Naive thymus-derived CD8-positive, alpha-beta T cell (primary cell): ENCODE measurements at regions not wholly inside any gene's neighbourhood (a gene's known extent, or its start where the extent isn't known, plus 50 kb on each side); places are given as distances from the start of the nearest gene placed in this dataset.
A peak's percentile ranks its signal among the peaks of the same experiment; 100 is the strongest.
"Not testable (repeated sequence)": the region's sequence is repeated elsewhere in the genome, so short reads cannot be mapped to it uniquely, and the experiment has no call there.

Experiments
- ATAC-seq, 2 donors: fragments of 150-1000 bp; cut with Tn5 transposase in 1 of 2; sonication (Bioruptor Pico), chemical (Tn5 transposase) in 1 of 2; 1 replicate in 1 of 2; 2 replicates in 1 of 2; pipeline ENCODE4 v1.10.0; 2021; ENCODE audit warnings: mild to moderate bottlenecking in 2 of 2, moderate library complexity in 2 of 2
- POLR2A ChIA-PET: fragments of 350-600 bp; sonication (Branson Sonifier 250); formaldehyde crosslinking; loops from one replicate; lab custom pipeline; 2021; ENCODE audit warnings: antibody characterized with exemption; lab: Charles Lee
- DNase-seq, 10 donors: peaks; one replicate each; pipeline versions ENCODE4 v3.0.0 to v3.0.0-alpha.2; 2020 to 2022
- H3K27ac Mint-ChIP-seq, 10 donors: one replicate each; pipeline ENCODE4 v1.8.0; 2020 to 2022; ENCODE audit warnings: mild to moderate bottlenecking in 10 of 10, mixed read lengths in 10 of 10, moderate library complexity in 4 of 10, inconsistent platforms in 1 of 10
- H3K27me3 Mint-ChIP-seq, 5 donors: one replicate each; pipeline ENCODE4 v1.8.0; 2021 to 2022; ENCODE audit warnings: mixed read lengths in 5 of 5
- H3K36me3 Mint-ChIP-seq, 3 donors: one replicate each; pipeline ENCODE4 v1.8.0; 2020 to 2022; ENCODE audit warnings: mixed read lengths in 3 of 3, mild to moderate bottlenecking in 2 of 3, inconsistent platforms in 1 of 3
- H3K4me1 Mint-ChIP-seq, 4 donors: one replicate each; pipeline ENCODE4 v1.8.0; 2021 to 2022; ENCODE audit warnings: mixed read lengths in 4 of 4
- H3K4me3 Mint-ChIP-seq, 10 donors: one replicate each; pipeline ENCODE4 v1.8.0; 2020 to 2022; ENCODE audit warnings: mild to moderate bottlenecking in 10 of 10, mixed read lengths in 10 of 10, moderate library complexity in 6 of 10, inconsistent platforms in 1 of 10
- H3K9me3 Mint-ChIP-seq, 9 donors: one replicate each; pipeline ENCODE4 v1.8.0; 2020 to 2022; ENCODE audit warnings: mixed read lengths in 9 of 9, mild to moderate bottlenecking in 3 of 9, inconsistent platforms in 1 of 9, moderate library complexity in 1 of 9

DNA sequence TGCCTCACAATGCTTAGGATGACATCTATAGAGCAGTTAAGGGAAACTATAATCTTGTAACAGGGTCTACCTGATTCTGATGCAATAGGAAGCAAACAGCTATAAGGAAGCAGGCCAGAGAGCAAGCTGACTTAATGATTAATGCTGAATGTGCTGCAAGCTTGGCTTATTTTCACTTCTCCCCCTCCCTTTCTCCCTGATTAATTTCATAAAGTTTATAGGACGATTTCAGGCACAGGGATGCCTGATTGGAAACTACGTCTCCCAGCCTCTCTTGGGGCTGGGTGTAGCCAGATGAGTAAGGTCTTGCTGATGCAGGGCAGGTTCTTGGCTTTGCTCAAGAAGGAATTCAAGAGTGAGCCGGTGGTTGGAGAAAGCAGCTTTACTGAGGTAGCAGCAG lies 82.8 kb upstream of the MRI1 start:
- DNase-seq (no peak), ATAC-seq (no peak)
- Mint-ChIP-seq H3K27ac (peak overlapping the region in 1 of 10 donors; percentile 44), H3K9me3 (peaks cover 0 to 46% (median 19%) of the 10 kb centered on the region in 9 donors), H3K4me1 (peaks cover 4 to 7% (median 6%) of the 10 kb centered on the region in 4 donors), H3K36me3 (peaks cover 0 to 23% (median 17%) of the 10 kb centered on the region in 3 donors), H3K4me3 (no peak overlapping the region), H3K27me3 (peaks cover 2 to 38% (median 10%) of the 10 kb centered on the region in 5 donors)
- POLR2A ChIA-PET = interaction anchor here (0.7 kb wide), 1 partner anchor 186 kb away, joined by 3 read pairs; no protein-coding TSS in a partner anchor

DNA sequence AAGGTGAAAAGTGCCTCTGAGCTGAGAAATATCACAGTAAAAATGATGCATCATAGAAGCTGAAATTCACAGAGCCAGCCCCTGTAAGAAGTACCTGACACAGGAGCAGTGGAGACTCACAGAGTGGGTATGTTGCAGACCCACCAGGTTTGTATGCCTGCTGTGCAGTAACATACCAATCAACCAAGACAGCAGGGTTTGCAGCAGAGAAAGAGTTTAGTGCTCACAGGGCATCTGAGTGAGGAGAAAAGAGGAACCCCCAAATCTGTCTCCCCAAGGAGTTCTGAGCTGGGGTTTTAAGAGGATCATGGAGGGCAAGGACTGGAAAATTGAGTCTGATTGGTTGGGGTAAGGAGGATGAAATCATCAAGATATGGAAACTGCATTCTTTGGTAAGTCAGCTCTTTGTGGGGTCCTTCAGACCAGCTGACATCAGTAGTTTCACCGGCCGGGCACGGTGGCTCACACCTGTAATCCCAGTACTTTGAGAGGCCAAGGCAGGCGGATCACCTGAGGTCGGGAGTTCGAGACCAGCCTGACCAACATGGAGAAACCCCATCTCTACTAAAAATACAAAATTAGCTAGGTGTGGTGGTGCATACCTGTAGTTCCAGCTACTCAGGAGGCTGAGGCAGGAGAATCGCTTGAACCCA lies 83.5 kb upstream of the MRI1 start:
- Mint-ChIP-seq H3K9me3 (peaks cover 0 to 50% (median 19%) of the 10 kb centered on the region in 9 donors), H3K36me3 (peaks cover 0 to 24% (median 17%) of the 10 kb centered on the region in 3 donors), H3K27ac (peak overlapping the region in 1 of 10 donors; percentile 44), H3K27me3 (peaks cover 2 to 38% (median 11%) of the 10 kb centered on the region in 5 donors)
- POLR2A ChIA-PET = interaction anchor here (0.7 kb wide), 1 partner anchor 185 kb away, joined by 3 read pairs; no protein-coding TSS in a partner anchor
- H3K4me1 Mint-ChIP-seq, ATAC-seq, H3K4me3 Mint-ChIP-seq, DNase-seq: not testable (repeated sequence)

DNA sequence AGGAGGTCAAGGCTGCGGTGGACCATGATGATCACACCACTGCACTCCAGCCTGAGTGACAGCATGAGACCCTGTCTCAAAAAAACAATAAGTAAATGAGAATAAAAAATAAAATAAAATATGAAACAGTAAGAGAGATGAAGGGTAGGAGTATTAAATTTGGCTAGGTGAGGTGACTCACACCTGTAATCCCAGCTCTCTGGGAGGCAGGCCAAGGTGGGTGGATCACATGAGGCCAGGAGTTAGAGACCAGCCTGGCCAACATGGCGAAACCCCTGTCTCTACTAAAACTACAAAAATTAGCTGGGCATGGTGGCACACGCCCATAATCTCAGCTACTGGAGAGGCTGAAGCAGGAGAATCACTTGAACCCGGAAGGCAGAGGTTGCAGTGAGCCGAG lies 87.4 kb upstream of the MRI1 start:
- H3K4me3 Mint-ChIP-seq = peak overlapping the region in 1 of 10 donors; percentile 4
- H3K36me3 Mint-ChIP-seq = peaks cover 0 to 26% (median 21%) of the 10 kb centered on the region in 3 donors
- peaks cover 0 to 57% (median 22%) of the 10 kb centered on the region in 9 donors for H3K9me3 Mint-ChIP-seq
- H3K27ac Mint-ChIP-seq, H3K4me1 Mint-ChIP-seq, ATAC-seq, POLR2A ChIA-PET, DNase-seq: not testable (repeated sequence)
- H3K27me3 Mint-ChIP-seq = peaks cover 3 to 28% (median 12%) of the 10 kb centered on the region in 5 donors

DNA sequence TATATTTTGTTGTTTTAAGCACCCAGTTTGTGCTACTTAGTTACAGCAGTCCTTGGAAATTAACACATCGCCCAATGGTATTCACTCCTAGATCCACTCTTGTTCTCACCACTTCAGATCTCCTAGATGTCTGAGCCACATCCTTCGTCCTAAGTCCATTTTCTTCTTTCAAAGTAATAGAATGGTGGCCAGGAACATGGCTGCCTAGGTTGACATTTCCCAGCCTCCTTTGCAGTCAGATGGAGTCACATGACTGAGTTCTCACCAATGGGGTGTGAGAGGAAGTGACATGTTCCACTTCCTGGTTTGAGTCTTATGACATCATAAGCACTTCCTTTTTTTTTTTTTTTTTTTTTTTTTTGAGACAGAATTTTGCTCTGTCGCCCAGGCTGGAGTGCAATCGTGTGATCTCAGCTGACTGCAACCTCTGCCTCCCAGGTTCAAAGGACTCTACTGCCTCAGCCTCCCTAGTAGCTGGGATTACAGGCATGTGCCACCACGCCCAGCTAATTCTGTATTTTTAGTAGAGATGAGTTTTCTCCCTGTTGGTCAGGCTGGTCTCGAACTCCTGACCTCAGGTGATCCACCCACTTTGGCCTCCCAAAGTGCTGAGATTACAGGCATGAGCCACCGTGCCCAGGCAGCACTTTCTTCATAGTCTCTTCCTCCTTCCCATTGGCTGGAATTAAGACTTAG lies 91.7 kb upstream of the MRI1 start:
- H3K27me3 Mint-ChIP-seq = peaks cover 2 to 13% (median 8%) of the 10 kb centered on the region in 5 donors
- peak overlapping the region in 1 of 10 donors; percentile 33 for H3K4me3 Mint-ChIP-seq
- POLR2A ChIA-PET, H3K36me3 Mint-ChIP-seq, H3K4me1 Mint-ChIP-seq: not testable (repeated sequence)
- ATAC-seq (peak in 1 of 2 donors; percentile 63), DNase-seq (peak in 5 of 10 donors; percentile 4 to 27 (median 22))
- peaks cover 0 to 21% (median 6%) of the 10 kb centered on the region in 9 donors for H3K9me3 Mint-ChIP-seq
- peak overlapping the region in 1 of 10 donors; percentile 52 for H3K27ac Mint-ChIP-seq

DNA sequence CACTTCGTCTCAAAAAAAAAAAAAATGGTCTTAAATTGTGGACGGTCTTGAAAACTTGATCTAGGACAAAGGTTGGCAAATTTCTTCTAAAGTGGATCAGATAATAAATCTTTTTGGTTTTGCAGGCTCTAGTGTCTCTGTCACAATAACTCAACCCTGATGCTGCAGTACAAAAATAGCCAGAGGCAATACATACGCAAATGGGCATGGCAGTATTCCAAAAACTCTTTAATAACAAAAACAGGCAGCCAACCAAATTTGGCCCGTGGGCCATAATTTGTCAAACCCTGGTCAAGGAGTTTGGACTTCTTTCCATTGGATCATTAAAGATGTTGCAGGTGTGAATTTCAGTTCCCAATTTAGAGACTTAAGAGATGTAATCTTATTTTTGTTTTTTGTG lies 93.5 kb upstream of the MRI1 start:
- POLR2A ChIA-PET = no interaction called here

DNA sequence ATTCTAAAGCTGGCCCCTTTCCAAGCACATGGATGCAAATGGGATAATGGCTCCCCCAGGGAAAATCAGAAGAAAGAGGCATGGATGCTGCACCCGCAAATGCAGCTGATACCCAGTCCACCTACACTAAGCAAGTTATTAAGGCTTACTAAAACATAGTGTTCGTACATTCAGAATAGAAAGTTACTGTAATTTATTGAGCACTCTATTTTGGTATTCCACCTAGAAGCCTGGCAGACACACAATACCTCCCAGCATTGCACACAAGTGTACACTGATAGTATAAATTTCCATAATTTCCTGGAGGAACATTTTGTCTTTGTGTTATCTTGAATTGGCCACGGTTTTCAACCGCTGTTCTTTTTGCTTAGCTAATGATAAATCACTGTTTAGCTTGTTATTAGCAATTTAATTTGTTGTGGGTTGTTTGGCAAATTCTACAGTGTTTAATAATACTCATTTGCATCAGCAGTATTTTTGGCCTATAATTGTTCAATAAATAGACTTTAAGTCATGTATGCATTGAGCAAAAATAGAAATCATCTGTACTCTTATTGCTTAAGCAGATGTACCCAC lies 94.5 kb upstream of the MRI1 start:
- no peak for DNase-seq
- peaks cover 0 to 9% (median 3%) of the 10 kb centered on the region in 9 donors for H3K9me3 Mint-ChIP-seq

More for the DNA sequence above, 93.5 kb upstream of the MRI1 start:
- H3K27ac Mint-ChIP-seq = no peak overlapping the region
- DNase-seq (no peak), ATAC-seq (no peak)
- H3K36me3 Mint-ChIP-seq = peaks cover 0 to 5% (median 3%) of the 10 kb centered on the region in 3 donors
- peaks cover 0 to 9% (median 4%) of the 10 kb centered on the region in 5 donors for H3K27me3 Mint-ChIP-seq
- H3K9me3 Mint-ChIP-seq = peaks cover 0 to 10% (median 4%) of the 10 kb centered on the region in 9 donors
- no peak overlapping the region for H3K4me3 Mint-ChIP-seq
- peaks cover 0 to 3% (median 0%) of the 10 kb centered on the region in 4 donors for H3K4me1 Mint-ChIP-seq

DNA sequence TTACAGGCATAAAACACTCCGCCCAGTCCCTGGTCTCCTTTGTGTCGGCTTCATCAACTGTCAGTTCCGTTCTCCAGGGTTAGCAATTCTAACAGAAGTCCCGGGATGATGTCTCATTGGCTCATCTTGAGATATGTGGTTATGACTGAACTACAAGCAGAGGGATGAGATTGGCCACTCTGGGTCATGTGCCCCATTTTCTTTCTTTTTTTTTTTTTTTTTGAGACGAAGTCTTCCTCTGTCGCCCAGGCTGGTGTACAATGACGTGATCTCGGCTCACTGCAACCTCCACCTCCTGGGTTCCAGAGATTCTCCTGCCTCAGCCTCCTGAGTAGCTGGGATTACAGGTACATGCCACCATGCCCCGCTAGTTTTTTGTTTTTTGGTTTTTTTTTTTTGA lies 95.4 kb upstream of the MRI1 start:
- POLR2A ChIA-PET = no interaction called here
- peaks cover 0 to 5% (median 0%) of the 10 kb centered on the region in 3 donors for H3K36me3 Mint-ChIP-seq
- DNase-seq = no peak
- H3K4me3 Mint-ChIP-seq = no peak overlapping the region
- ATAC-seq = no peak
- H3K4me1 Mint-ChIP-seq = peaks cover 0 to 3% (median 0%) of the 10 kb centered on the region in 4 donors
- H3K9me3 Mint-ChIP-seq = peaks cover 0 to 9% (median 3%) of the 10 kb centered on the region in 9 donors
- H3K27me3 Mint-ChIP-seq = peaks cover 0 to 6% (median 1%) of the 10 kb centered on the region in 5 donors
- H3K27ac Mint-ChIP-seq = peak overlapping the region in 1 of 10 donors; percentile 1

More for the DNA sequence above, 94.5 kb upstream of the MRI1 start:
- no peak for ATAC-seq
- POLR2A ChIA-PET = no interaction called here
- Mint-ChIP-seq H3K36me3 (peaks cover 0 to 5% (median 0%) of the 10 kb centered on the region in 3 donors), H3K4me3 (no peak overlapping the region), H3K27me3 (peaks cover 0 to 6% (median 1%) of the 10 kb centered on the region in 5 donors), H3K27ac (no peak overlapping the region), H3K4me1 (peaks cover 0 to 3% (median 0%) of the 10 kb centered on the region in 4 donors)

DNA sequence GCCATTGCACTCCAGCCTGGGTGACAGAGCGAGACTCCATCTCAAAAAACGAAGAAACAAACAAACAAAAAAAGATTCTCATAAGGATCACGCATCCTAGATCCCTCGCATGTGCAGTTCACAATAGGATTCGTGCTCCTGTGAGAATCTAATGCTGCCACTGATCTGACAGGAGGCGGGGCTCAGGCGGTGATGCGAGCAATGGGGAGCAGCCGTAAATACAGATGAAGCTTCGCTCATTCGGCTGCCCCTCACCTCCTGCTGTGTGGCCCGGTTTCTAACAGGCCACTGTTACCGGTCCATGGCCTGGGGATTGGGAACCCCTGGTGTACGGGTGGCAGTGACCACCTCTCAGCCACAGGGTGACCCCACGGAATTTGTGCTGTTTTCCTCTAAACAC lies 98.2 kb upstream of the MRI1 start:
- H3K4me3 Mint-ChIP-seq = no peak overlapping the region
- no peaks in the 10 kb centered on the region for H3K36me3 Mint-ChIP-seq
- POLR2A ChIA-PET = no interaction called here
- peaks cover 0 to 2% (median 1%) of the 10 kb centered on the region in 5 donors for H3K27me3 Mint-ChIP-seq
- H3K9me3 Mint-ChIP-seq = no peaks in the 10 kb centered on the region
- no peak overlapping the region for H3K27ac Mint-ChIP-seq
- ATAC-seq = no peak
- H3K4me1 Mint-ChIP-seq = no peaks in the 10 kb centered on the region
- DNase-seq = no peak

DNA sequence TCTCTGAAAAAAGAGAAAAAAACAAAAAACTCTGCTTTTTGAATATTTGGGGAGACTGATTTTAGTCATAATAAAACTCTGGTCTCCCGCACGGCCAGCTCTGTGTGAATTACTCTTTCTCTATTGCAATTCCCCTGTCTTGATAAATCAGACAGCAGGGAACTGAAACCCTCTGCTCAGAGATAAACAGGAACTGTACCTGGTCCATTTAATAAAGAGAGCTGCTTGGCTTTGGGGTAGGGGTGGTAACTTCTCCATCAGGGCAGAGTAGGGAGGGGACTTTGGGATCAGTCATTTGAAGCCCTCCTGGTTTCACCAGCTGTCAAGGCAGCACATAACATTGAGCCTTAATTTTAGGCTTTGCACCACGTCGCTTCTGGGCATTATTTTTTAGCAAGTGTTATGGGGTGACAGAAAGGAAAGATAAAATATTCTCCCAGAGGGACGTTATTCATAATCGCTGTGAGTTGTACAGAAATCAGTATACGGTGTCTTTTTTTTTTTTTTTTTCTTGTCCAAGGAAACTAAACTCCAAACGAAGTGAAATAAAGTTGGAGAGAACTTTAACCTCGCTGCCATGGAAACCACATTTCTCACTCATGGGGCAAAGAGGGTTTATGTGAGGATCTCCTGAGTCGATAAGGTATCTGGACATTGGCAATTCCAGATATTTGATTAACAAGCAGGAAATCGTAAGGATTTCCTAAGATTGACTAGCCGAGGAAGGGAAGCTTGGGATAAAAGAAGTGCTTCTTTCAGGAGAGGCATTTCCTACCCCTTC lies 99.0 kb upstream of the MRI1 start:
- no peaks in the 10 kb centered on the region for H3K9me3 Mint-ChIP-seq
- DNase-seq (no peak), ATAC-seq (no peak)
- H3K27me3 Mint-ChIP-seq = peaks cover 0 to 2% (median 1%) of the 10 kb centered on the region in 5 donors
- no peak overlapping the region for H3K4me3 Mint-ChIP-seq
- POLR2A ChIA-PET = no interaction called here
- no peaks in the 10 kb centered on the region for H3K36me3 Mint-ChIP-seq
- H3K4me1 Mint-ChIP-seq = no peaks in the 10 kb centered on the region
- peak overlapping the region in 1 of 10 donors; percentile 60 for H3K27ac Mint-ChIP-seq

DNA sequence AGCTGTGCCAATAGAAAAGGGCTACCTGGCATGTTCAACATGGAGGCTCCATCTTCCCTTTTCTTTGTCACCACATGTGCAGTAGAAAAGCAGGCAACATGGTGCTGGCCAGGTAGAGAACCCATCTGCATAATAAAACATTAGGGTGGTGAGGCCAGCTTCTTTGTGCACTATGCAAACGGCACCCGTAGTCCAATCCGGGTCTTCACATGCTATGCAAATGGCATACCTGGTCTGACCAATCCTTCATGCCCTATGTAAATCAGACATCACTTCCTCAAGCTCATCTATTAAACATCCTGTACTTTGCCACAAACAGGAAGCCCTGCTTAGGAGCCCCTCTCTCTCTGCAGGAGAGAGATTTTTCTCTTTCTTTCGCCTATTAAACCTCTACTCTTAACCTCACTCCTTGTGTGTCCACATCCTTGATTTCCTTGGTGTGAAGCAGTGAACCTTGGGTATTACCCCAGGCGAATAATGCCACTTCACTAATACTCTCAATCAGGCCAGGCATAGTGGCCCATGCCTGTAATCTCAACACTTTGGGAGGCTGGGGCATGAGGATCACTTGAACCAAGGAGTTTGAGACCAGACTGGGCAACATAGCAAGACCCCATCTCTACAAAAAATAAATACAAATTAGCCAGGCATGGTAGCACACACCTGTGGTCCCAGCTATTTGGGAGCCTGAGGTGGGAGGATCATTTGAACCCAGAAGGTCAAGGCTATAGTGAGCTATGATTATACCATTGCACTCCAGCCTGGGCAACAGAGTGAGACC lies 111.3 kb upstream of the MRI1 start:
- peak overlapping the region in 4 of 10 donors; percentile 47 to 82 (median 66) for H3K27ac Mint-ChIP-seq
- H3K9me3 Mint-ChIP-seq = peaks cover 0 to 20% (median 7%) of the 10 kb centered on the region in 9 donors
- peaks cover 0 to 11% (median 5%) of the 10 kb centered on the region in 3 donors for H3K36me3 Mint-ChIP-seq
- H3K4me3 Mint-ChIP-seq = peak overlapping the region in 3 of 10 donors; percentile 2 to 49 (median 26)
- POLR2A ChIA-PET = no interaction called here
- DNase-seq (no peak), ATAC-seq (peak in 1 of 2 donors; percentile 67)
- H3K27me3 Mint-ChIP-seq = peaks cover 0 to 6% (median 3%) of the 10 kb centered on the region in 5 donors
- peaks cover 10 to 20% (median 13%) of the 10 kb centered on the region in 4 donors for H3K4me1 Mint-ChIP-seq

DNA sequence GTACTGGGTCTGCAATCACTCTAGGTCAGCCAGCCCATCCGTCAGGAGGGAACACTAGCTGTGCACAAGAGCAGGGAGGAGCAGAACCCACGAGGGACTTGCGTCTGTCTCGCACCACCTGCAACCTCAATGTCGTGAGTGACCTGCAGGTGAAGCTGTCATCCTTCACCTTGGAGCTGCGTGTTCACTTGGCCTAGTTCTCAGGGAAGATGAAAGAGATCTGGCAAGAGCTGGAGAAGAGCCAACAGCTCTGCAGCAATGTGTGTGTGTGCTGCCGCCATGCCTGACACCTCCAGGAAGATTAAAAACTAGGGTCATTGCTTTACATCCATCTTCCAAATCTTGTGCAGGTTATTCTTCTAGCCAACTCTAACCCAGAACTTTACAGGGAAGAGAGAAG lies 117.6 kb upstream of the MRI1 start:
- no peak for ATAC-seq
- DNase-seq = no peak
- no peak overlapping the region for H3K27ac Mint-ChIP-seq
- no peak overlapping the region for H3K4me3 Mint-ChIP-seq
- peaks cover 0 to 4% (median 0%) of the 10 kb centered on the region in 3 donors for H3K36me3 Mint-ChIP-seq
- H3K4me1 Mint-ChIP-seq = peaks cover 0 to 5% (median 2%) of the 10 kb centered on the region in 4 donors
- H3K27me3 Mint-ChIP-seq = peaks cover 0 to 16% (median 2%) of the 10 kb centered on the region in 5 donors
- peaks cover 0 to 4% (median 0%) of the 10 kb centered on the region in 9 donors for H3K9me3 Mint-ChIP-seq
- POLR2A ChIA-PET = no interaction called here
